Mononuclear cell (primary cell): ENCODE measurements at regions not wholly inside any gene's neighbourhood (a gene's known extent, or its start where the extent isn't known, plus 50 kb on each side); places are given as distances from the start of the nearest gene placed in this dataset.
"Not testable (repeated sequence)": the region's sequence is repeated elsewhere in the genome, so short reads cannot be mapped to it uniquely, and the experiment has no call there.

ENCODE experiments used
- H3K27me3 ChIP-seq: 2 replicates; pipeline ENCODE4 v1.6.0; 2011; ENCODE audit warnings: low read length, control low read depth; ENCODE audit not compliant: insufficient read depth
- H3K4me1 ChIP-seq: 2 replicates; pipeline ENCODE4 v1.5.1; 2011; ENCODE audit warnings: mild to moderate bottlenecking, low read length, control low read depth; ENCODE audit not compliant: insufficient read depth
- H3K4me3 ChIP-seq: 2 replicates; pipeline ENCODE4 v1.5.1; 2011; ENCODE audit warnings: mild to moderate bottlenecking, low read length, moderate library complexity
- H3K9me3 ChIP-seq: 2 replicates; pipeline ENCODE4 v1.5.1; 2011; ENCODE audit warnings: low read depth, mild to moderate bottlenecking, control low read depth, low read length

DNA sequence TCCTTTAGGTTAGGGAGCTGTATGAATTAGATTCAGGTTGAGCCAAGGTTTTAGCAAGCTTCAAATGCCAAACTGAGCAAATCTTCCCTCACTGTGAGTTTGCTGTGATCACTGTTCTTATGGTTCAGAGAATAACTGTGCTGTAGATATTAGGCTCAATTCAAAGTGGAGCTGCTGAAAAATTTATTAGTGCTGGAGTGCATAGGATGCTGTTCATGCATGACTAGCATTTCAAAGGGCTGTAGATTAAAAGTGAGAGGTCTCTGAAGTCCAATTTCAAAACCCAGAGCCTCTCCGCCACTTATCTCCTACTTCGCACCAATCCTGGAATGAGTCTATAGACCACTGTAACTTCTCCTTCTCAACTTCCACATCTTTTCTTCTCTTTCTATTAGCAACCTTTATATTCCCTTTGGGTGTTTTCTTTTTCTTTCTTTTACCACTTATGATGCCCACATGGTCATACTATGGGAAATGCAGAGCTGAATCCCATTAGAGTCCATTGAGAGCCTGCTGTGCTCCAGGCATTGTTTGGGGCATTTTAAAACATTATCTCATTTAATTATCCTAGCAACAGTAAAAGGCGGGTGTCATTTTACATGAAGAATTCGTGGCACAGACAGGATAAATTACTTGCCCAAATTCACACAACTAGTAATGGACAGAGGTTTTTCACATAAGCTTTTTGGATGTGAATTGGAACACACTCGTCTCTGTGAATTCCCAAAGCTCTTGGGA lies 77.5 kb upstream of the EEA1 start:
- no peak overlapping the region for H3K4me3 ChIP-seq
- no peaks in the 10 kb centered on the region for H3K4me1 ChIP-seq
- H3K27me3 ChIP-seq, result no peaks in the 10 kb centered on the region
- H3K9me3 ChIP-seq, result no peaks in the 10 kb centered on the region

DNA sequence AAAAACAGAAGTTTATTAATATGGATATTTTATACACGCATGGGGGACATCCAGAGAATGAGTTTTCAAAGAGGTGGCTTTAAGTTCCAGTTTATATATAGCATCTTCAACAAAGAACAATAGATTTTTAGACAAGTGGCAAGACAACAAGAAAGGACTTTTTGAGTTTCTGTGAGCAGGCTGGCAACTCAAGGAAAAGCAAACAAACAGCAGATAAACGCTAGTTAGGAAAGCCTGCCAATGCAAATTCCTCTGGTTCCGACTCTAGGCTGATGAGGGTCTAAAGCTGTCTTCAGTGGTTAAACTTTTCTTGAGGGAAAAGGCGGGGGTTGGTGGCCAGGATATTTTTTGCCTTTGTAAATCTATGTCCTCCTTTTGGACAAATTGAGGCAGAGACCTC lies 78.4 kb upstream of the EEA1 start:
- Histone ChIP-seq H3K4me3 (no peak overlapping the region), H3K27me3 (no peaks in the 10 kb centered on the region), H3K9me3 (no peaks in the 10 kb centered on the region), H3K4me1 (no peaks in the 10 kb centered on the region)

DNA sequence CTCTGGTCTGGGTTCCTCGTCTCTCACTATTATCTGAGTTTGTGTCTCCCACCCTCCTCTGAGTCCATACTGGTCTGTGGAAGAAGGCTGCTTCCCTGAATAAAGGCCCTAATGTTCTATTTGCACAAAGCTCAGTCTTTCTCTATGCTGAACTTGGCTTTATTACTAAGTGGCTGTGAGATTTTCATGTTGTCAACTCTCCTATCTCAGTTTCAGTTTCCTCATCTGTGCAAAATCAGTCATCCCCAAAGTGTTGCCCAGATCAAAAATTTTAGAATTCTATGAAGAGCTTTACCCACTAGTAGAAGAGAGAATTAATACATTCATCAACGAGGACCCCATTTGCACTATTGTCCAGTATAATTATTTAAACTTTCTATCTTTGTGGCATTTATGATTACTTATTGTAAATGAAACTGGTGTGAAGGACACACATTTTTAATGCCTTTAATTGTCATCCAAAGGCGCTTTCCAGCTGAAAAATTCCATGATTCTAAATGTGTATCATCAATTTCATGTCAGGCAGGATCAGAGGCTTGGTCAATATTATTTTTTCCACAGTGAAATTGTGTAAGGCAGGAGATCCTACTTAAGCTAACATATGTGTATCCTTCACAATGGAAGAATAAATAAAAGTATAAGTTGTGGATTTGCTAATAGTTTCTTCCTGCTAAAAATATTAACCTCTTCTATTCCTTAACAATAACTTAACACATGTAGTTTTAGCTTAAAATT lies 79.1 kb upstream of the EEA1 start:
- H3K9me3 ChIP-seq, result no peaks in the 10 kb centered on the region
- H3K4me1 ChIP-seq, result no peaks in the 10 kb centered on the region
- H3K27me3 ChIP-seq, result no peaks in the 10 kb centered on the region
- H3K4me3 ChIP-seq, result no peak overlapping the region

DNA sequence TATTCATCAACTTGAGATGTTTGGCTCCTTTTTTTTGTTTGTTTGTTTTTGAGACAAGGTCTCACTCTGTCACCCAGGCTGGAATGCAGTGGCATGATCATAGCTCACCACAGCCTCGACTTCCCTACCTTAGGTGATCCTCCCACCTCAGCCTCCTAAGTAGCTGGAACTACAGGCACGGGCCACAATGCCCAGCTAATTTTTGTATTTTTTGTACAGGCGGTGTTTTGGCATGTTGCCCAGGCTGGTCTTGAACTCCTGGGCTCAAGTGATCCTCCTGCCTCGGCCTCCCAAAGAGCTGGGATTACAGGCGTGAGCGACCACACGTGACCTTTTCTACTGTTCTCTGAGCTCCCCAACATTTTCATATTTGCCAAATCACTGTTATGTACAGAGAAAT lies 79.8 kb upstream of the EEA1 start:
- H3K4me1 ChIP-seq, H3K27me3 ChIP-seq, H3K4me3 ChIP-seq, H3K9me3 ChIP-seq: not testable (repeated sequence)

DNA sequence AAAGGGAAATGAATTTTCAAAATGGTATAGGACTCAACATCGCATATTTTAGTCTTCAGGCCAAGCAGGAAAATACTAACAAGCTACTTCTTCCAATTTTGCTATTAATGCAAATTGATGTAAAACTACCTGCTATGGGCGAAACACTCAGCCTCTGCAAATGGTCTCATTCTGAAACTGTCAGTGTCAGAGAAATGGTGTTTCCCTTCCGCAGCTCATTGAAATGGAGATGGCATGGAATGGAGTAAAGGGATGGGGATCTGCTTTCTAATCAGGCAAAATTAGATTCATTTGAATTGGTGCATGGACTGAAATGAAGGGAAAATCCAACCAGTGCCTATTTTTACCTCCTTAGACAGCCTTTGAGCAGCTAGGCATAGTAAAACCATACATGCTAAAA lies 80.4 kb upstream of the EEA1 start:
- no peaks in the 10 kb centered on the region for H3K27me3 ChIP-seq
- no peaks in the 10 kb centered on the region for H3K4me1 ChIP-seq
- H3K4me3 ChIP-seq, result no peak overlapping the region
- H3K9me3 ChIP-seq, result no peaks in the 10 kb centered on the region

DNA sequence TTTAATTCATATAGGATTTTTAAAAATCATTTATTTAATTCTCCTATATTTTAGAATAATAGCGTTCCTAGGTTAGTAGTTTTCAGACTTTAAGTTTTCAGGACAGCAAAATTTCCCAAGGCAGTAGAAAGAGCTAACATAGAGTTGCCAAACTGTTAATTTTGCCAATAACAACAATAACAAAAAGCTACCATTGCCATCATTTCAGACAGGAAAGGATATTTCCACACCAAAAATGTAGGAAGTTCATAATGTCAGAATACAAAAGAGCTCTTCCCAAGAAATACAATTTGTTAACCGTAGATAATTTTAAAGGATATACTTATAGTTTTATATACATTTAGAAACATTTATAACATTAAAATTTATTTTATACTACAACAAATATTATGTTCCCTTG lies 81.4 kb upstream of the EEA1 start:
- Histone ChIP-seq H3K4me1 (no peaks in the 10 kb centered on the region), H3K27me3 (no peaks in the 10 kb centered on the region), H3K4me3 (no peak overlapping the region), H3K9me3 (no peaks in the 10 kb centered on the region)

DNA sequence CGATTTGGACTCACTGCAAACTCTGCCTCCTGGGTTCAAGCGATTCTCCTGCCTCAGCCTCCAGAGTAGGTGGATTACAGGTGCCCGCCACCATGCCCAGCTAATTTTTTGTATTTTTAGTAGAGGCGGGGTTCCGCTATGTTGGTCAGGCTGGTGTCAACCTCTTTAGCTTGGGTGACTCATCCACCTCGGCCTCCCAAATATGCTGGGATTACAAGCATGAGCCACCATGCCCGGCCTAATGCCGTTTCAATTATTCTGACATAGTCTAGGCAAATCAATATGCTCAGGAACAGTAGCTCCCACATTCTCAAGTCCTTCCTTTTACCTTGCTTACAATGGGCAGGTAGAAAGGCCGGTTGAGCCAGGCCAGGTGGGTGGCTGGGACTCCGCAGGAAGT lies 82.0 kb upstream of the EEA1 start:
- Histone ChIP-seq H3K27me3 (no peaks in the 10 kb centered on the region), H3K4me3 (no peak overlapping the region), H3K4me1 (no peaks in the 10 kb centered on the region), H3K9me3 (no peaks in the 10 kb centered on the region)

DNA sequence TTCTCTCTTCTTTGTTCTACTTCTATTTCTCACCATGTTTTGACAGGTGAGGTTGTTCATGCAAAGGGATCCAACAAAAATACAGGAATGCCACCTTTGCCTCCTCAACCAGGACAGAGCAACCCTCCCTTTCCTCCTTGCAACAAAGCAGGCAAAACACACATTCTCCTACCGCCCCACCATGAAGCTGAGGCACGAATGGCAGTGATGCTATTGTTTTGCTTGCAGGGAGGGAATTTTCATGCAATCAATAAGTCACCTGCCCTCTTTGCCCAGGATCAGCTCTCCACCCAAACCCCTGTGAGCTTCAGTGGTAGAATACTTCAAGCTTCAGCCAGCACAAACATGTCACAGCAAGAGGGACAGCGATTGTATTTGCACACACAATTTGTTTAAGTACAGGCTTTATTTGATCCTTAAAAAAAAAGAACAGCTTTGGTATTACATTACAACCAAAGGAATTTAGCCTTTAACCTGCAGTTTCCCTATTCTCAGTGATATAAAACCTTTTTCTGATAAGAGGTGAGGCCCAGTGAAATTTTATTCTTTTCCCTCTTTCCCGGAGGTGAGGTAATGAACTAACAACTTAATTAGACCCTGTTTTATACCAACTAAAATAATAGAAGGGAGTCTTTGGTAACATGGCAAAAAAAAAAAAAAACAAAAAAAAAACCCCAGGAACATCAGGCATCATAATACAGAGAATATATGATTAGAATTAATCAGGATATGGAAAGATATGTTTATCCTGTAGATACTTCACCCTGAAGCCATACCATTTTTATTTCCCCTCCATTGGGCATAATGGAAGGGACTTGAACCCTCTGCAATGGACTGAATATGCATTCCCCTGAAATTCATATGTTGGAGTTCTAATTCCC lies 87.0 kb upstream of the EEA1 start:
- H3K9me3 ChIP-seq, result no peaks in the 10 kb centered on the region
- H3K4me1 ChIP-seq, result no peaks in the 10 kb centered on the region

DNA sequence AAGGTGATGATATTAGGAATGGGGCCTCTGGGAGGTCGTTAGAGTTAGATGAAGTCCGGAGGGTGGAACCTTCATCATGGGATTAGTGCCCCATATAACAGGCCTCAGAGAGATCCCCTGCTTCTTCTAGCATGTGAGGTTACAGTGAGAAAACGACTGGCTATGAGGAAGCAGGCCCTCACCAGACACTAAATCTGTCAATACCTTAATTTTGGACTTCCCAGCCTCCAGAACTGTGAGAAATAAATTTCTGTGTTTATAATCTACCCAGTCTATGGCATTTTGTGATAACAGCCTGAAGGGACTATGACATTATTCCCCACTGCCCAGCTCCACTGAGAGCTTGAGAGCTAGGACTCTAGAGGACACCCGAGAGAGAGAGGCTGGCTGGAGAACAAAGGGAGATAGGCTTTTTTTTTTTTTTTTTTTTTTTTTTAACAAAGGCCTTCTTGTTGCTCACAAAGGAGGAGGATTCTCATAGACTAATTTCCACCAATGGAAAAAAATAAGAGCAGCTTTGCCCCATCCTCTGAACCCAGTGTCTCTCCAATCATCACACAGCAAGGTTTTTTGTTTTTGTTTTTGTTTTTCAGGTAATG lies 87.8 kb upstream of the EEA1 start:
- Histone ChIP-seq H3K9me3 (no peaks in the 10 kb centered on the region), H3K4me1 (no peaks in the 10 kb centered on the region), H3K4me3 (no peak overlapping the region), H3K27me3 (no peaks in the 10 kb centered on the region)

More for the DNA sequence above, 87.0 kb upstream of the EEA1 start:
- H3K4me3 ChIP-seq, result no peak overlapping the region
- H3K27me3 ChIP-seq, result no peaks in the 10 kb centered on the region

DNA sequence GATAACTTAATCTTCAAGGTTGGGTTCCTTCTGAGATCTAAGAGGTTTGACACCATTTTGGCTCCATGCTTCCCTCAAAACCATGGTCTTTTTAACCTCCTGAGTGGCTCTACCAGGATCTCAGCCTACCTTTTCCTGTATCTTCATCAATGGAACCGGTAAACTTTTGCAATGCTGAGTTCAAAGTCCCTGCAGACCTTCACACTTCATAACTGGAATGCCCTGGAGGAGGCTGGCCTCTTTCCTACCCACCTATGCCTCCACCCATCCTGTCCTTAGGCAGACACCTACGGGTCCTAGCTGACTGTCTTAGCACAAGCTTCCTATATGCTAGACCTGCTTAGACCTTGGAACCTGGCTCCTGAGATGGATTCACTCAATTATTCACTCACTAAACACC lies 89.5 kb upstream of the EEA1 start:
- Histone ChIP-seq H3K4me3 (no peak overlapping the region), H3K4me1 (no peaks in the 10 kb centered on the region), H3K9me3 (no peaks in the 10 kb centered on the region), H3K27me3 (no peaks in the 10 kb centered on the region)

DNA sequence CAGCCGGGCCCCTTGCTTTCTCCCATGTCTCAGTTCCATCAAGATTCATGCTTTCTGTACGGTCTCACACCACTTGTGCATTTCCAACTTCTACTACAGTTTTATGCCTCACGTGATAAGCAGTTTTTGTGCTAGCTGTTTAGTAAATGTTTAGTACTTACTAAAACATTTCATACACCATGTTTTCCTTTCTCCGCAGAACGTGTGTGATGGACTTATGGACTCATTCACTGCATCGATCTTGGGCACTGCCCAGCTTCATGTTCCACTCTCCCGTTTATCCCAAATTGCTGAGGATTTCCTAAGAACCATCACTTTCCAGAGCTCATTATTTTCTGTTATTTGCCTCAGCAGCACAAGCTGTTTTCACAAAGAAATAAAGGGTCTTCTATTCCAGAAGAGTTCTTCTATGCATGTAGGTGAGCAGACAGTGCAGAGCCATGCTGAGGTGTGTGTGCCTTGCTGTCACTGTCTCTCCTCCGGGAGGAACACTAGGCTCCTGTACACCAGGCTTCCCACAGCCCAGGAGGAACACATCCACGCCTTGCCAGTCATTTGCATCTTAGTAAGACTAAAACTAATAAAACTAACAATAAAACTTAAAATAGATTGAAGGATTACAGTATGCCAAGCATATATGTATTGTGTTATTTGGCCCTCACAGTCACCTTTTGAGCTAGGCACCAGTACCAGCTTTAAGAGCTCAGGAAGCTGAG lies 90.3 kb upstream of the EEA1 start:
- Histone ChIP-seq H3K4me3 (no peak overlapping the region), H3K9me3 (no peaks in the 10 kb centered on the region), H3K27me3 (no peaks in the 10 kb centered on the region), H3K4me1 (no peaks in the 10 kb centered on the region)

DNA sequence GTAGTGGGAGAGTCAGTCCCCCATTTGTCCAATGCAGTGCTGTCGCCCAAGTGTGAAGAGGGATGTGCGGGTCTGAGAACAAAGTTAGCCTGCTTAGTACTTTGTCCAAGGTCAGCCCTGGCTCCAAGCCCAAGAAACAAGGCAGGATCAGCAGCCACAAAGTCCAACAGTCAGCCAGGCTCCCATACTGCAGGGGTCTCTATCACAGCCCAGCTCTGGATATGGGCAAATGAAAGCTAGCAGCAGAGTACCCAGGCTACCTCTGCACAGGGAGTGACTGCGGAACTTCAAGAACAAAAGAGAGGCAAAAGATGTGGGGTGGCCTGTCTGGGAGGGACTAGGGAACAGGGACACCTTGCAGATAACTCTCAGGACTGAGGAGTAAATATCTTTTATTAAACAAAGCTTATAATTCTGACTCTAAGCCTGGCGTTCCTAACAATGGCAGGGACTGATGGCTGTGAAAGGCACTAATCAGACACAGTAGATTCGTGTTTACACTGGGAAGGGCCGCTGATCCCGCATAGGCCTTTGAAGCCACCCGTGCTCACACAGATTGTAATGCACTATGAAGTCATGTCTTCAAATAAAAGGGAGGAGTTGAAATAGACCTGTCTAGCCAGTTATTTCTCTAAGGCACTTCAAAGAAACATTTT lies 91.0 kb upstream of the EEA1 start:
- Histone ChIP-seq H3K4me3 (no peak overlapping the region), H3K27me3 (no peaks in the 10 kb centered on the region), H3K4me1 (no peaks in the 10 kb centered on the region), H3K9me3 (no peaks in the 10 kb centered on the region)

DNA sequence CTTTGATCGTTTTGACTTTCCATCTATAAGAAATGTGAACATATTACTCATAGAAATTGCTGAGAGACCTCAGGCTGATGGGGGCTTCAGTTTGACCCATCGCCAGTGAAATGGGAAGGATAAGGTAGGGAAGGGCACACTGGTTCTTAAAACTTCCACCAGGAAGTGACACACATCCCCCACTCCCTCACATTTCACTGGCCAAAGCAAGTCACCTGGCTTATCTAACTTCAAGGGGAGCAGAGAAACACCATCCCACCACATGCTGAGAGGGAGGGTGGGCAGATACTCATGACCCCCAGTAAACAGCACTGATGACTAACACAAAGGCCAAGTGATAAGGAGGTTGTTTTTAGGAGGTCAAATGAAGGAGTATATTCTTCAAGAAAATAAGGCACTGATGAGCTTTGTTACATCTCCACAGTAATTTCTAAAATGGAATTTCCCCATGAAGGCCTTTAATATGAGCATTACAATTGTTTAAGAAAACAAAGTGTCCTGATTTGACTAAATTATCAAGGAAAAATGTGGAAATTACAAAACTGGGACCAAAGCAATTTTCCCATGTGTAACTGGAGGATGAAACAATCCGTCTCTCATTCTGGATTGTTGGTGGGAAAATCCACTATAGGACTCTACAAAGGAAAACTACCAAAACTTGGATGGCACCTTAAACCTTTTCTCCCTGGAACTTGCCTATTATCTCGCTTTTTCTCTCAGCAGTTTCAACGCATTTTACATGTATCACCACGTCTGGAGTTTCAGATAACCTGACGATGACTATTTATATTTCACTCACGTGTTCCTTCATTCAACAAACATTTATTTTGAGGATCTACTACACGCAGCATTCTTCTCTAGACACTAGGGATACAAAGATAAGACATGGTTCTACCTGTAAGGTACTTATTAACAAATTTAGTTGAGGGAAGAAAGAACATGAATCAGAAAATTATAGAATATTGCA lies 91.8 kb upstream of the EEA1 start:
- no peaks in the 10 kb centered on the region for H3K9me3 ChIP-seq
- no peaks in the 10 kb centered on the region for H3K4me1 ChIP-seq
- no peaks in the 10 kb centered on the region for H3K27me3 ChIP-seq
- no peak overlapping the region for H3K4me3 ChIP-seq
